ENCODE measurements at regions not wholly inside any gene's neighbourhood (a gene's known extent, or its start where the extent isn't known, plus 50 kb on each side); places are given as distances from the start of the nearest gene placed in this dataset.

DNA sequence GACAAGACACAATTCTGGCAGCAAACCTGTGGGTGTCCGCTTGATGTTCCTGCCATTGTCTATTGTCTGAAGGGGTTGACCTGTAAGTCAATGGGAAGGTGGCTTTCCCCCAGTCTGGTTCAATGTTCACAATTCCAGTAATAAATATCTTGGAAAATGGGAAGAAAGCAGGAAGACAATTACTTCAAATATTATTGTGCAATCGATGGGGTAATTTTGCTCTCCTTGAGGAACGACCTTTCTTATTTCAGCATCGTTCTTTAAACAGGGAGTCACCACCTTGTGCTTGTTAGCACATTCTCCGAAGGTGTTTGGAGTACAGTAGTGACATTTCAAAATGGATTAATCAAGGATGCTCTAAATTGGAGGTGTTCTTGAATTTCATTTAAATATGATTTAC, 136.9 kb downstream of the BTBD3 start:
- Mint-ChIP-seq H3K4me3 (ENCODE audit: unreplicated experiment) (no peak overlapping the region), H3K4me1 (ENCODE audit: insufficient read depth, unreplicated experiment) (no peaks in the 10 kb centered on the region)

DNA sequence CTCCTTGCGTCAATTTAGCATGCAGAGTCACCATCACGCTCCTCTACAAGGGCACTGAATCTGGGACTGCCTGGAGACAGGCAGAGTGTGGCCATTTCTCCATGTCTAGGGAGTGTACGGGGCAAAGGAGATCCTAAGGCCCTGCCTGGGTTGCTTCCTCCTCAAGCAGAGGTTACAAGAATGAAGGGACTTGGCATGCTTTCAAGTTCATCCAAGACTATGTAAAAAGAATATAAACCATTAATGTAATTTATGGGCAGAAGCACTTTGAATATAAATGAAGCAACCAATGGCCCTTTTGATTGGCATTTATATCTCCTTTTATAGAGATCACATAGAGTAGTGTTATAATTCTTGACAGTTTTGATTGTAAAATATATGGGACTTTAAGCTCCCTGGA, 137.5 kb downstream of the BTBD3 start:
- Mint-ChIP-seq H3K4me3 (ENCODE audit: unreplicated experiment) (no peak overlapping the region), H3K4me1 (ENCODE audit: insufficient read depth, unreplicated experiment) (no peaks in the 10 kb centered on the region), H3K9me3 (ENCODE audit: unreplicated experiment) (peaks cover 8% of the 10 kb centered on the region), H3K36me3 (ENCODE audit: insufficient read depth, unreplicated experiment) (no peaks in the 10 kb centered on the region), H3K27ac (ENCODE audit: low read depth, unreplicated experiment) (no peak overlapping the region), H3K27me3 (ENCODE audit: insufficient read depth, unreplicated experiment) (no peaks in the 10 kb centered on the region)
- TF ChIP-seq, protein P1, sequence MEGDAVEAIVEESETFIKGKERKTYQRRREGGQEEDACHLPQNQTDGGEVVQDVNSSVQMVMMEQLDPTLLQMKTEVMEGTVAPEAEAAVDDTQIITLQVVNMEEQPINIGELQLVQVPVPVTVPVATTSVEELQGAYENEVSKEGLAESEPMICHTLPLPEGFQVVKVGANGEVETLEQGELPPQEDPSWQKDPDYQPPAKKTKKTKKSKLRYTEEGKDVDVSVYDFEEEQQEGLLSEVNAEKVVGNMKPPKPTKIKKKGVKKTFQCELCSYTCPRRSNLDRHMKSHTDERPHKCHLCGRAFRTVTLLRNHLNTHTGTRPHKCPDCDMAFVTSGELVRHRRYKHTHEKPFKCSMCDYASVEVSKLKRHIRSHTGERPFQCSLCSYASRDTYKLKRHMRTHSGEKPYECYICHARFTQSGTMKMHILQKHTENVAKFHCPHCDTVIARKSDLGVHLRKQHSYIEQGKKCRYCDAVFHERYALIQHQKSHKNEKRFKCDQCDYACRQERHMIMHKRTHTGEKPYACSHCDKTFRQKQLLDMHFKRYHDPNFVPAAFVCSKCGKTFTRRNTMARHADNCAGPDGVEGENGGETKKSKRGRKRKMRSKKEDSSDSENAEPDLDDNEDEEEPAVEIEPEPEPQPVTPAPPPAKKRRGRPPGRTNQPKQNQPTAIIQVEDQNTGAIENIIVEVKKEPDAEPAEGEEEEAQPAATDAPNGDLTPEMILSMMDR (IDR thresholded peaks at IDR 0.05; ENCODE audit: unreplicated experiment), result no peak
- POLR2A ChIA-PET, result no interaction called here
- BruUV-seq (replicated peaks), result no TSS peak
- CTCF ChIA-PET, result no interaction called here
- intact Hi-C loops (cut with micrococcal nuclease), result no loop called here
- no peak for DNase-seq (ENCODE audit: unreplicated experiment)

More for the DNA sequence above, 136.9 kb downstream of the BTBD3 start:
- intact Hi-C loops (cut with micrococcal nuclease), result no loop called here
- Mint-ChIP-seq H3K27me3 (ENCODE audit: insufficient read depth, unreplicated experiment) (no peaks in the 10 kb centered on the region), H3K36me3 (ENCODE audit: insufficient read depth, unreplicated experiment) (no peaks in the 10 kb centered on the region), H3K9me3 (ENCODE audit: unreplicated experiment) (peaks cover 8% of the 10 kb centered on the region), H3K27ac (ENCODE audit: low read depth, unreplicated experiment) (no peak overlapping the region)
- ChIA-PET POLR2A (no interaction called here), CTCF (no interaction called here)
- no peak for DNase-seq (ENCODE audit: unreplicated experiment)
- no TSS peak for BruUV-seq (replicated peaks)
- TF ChIP-seq, protein P1 (IDR thresholded peaks at IDR 0.05; ENCODE audit: unreplicated experiment), result no peak

DNA sequence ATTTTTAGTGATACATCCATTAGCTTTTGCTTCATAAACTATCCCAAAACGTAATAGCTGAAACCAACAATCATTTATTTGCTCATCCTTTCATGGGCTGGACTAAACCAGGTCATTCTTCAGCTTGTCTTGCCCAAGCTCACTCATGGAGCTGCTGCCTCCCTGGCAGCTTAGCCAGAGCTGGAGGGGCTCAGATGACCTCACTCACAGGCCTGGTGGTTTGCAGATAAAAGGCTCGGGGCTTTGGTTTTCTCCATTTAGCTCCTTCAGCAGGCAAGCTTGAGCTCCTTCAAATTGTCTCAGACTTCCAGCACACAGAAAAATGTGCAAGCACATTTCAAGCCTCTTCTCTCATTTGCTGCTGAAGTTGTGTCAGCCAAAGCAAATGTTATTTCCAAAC, 139.1 kb downstream of the BTBD3 start:
- intact Hi-C loops (cut with micrococcal nuclease), result no loop called here
- Mint-ChIP-seq H3K27ac (ENCODE audit: low read depth, unreplicated experiment) (no peak overlapping the region), H3K36me3 (ENCODE audit: insufficient read depth, unreplicated experiment) (no peaks in the 10 kb centered on the region), H3K4me3 (ENCODE audit: unreplicated experiment) (no peak overlapping the region), H3K9me3 (ENCODE audit: unreplicated experiment) (peaks cover 16% of the 10 kb centered on the region), H3K27me3 (ENCODE audit: insufficient read depth, unreplicated experiment) (no peaks in the 10 kb centered on the region), H3K4me1 (ENCODE audit: insufficient read depth, unreplicated experiment) (no peaks in the 10 kb centered on the region)
- ChIA-PET POLR2A (interaction anchor here (0.7 kb wide), 1 partner anchor 1406 kb away, joined by 4 read pairs; no protein-coding TSS in a partner anchor), CTCF (no interaction called here)
- TF ChIP-seq, protein P1 (IDR thresholded peaks at IDR 0.05; ENCODE audit: unreplicated experiment), result no peak
- BruUV-seq (replicated peaks), result no TSS peak
- no peak for DNase-seq (ENCODE audit: unreplicated experiment)

DNA sequence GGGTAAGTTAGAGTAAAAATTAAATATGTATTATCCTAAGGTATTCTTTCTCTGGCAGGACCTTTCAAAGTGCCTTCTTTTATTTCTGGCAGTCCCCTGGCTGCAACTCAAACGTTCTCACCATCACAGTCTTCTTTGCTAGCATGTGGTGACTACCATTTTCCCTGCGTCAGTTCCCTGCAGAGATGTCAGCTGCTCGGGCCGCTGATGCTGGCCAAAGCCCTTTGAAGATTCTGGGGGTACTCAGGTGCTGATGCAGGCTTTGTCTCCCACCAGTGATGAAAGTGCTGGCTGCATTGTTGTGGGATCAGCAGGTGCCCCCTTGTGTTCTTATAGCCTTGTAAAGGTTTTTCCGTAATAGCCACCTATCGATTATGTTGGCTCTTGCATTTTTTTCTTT, 140.1 kb downstream of the BTBD3 start:
- ChIA-PET CTCF (no interaction called here), POLR2A (no interaction called here)
- DNase-seq (ENCODE audit: unreplicated experiment), result no peak
- no peak overlapping the region for H3K4me3 Mint-ChIP-seq (ENCODE audit: unreplicated experiment)
- intact Hi-C loops (cut with micrococcal nuclease), result no loop called here
- no peaks in the 10 kb centered on the region for H3K4me1 Mint-ChIP-seq (ENCODE audit: insufficient read depth, unreplicated experiment)
- peaks cover 18% of the 10 kb centered on the region for H3K9me3 Mint-ChIP-seq (ENCODE audit: unreplicated experiment)
- no TSS peak for BruUV-seq (replicated peaks)
- no peaks in the 10 kb centered on the region for H3K36me3 Mint-ChIP-seq (ENCODE audit: insufficient read depth, unreplicated experiment)
- H3K27ac Mint-ChIP-seq (ENCODE audit: low read depth, unreplicated experiment), result no peak overlapping the region
- no peaks in the 10 kb centered on the region for H3K27me3 Mint-ChIP-seq (ENCODE audit: insufficient read depth, unreplicated experiment)
- TF ChIP-seq, protein P1 (IDR thresholded peaks at IDR 0.05; ENCODE audit: unreplicated experiment), result no peak

Measured in MCF 10A (cell line).